ENCODE measurements at regions not wholly inside any gene's neighbourhood (a gene's known extent, or its start where the extent isn't known, plus 50 kb on each side); places are given as distances from the start of the nearest gene placed in this dataset.
"Not testable (repeated sequence)": the region's sequence is repeated elsewhere in the genome, so short reads cannot be mapped to it uniquely, and the experiment has no call there.

- no peak for TF ChIP-seq ATF2 (IDR thresholded peaks at IDR 0.05; ENCODE audit: low read length)
- no peak for TF ChIP-seq IKZF2 (IDR thresholded peaks at IDR 0.05)
- no peak for TF ChIP-seq NFYA (IDR thresholded peaks at IDR 0.05; ENCODE audit: borderline replicate concordance, low read depth, low read length)
- no peak for TF ChIP-seq CHD4 (IDR thresholded peaks at IDR 0.05)
- no peak for TF ChIP-seq MAX (IDR thresholded peaks at IDR 0.05; ENCODE audit: low read depth, low read length)
- TF ChIP-seq RELA (IDR thresholded peaks at IDR 0.05; ENCODE audit: borderline replicate concordance, partially characterized antibody), result no peak
Measured at GRCh38 chr12:105659355-105660075, 329.0 kb downstream of the C12orf75 start (continued).

- H3K27ac ChIP-seq (ENCODE audit: control insufficient read depth, insufficient read depth); H4K20me1 ChIP-seq (ENCODE audit: control insufficient read depth, insufficient read depth); H3K4me3 ChIP-seq; H3K9me3 ChIP-seq (replicated peaks; ENCODE audit: control insufficient read depth, insufficient read depth, low read length); intact Hi-C loops (cut with micrococcal nuclease; ENCODE audit: unreplicated experiment); H3K36me3 ChIP-seq (ENCODE audit: control insufficient read depth in 2 of 2, insufficient read depth in 2 of 2, low read length in 1 of 2); H3K4me1 ChIP-seq (ENCODE audit: control insufficient read depth, insufficient read depth, low read length); H3K4me2 ChIP-seq (ENCODE audit: control insufficient read depth, insufficient read depth); POLR2A ChIA-PET; ATAC-seq; RAD21 ChIA-PET (ENCODE audit: unreplicated experiment); H3K27me3 ChIP-seq (replicated peaks in 1 of 2; ENCODE audit: control insufficient read depth in 2 of 2, insufficient read depth in 2 of 2, low read length in 1 of 2); DNase-seq (ENCODE audit: low read depth, low spot score); CTCF ChIA-PET; H3K9ac ChIP-seq (ENCODE audit: control insufficient read depth, insufficient read depth, low read length); H2AFZ ChIP-seq (ENCODE audit: control insufficient read depth, low read depth, low read length); in situ Hi-C loops (cut with MboI); SMC1A ChIA-PET (ENCODE audit: uncharacterized antibody, unreplicated experiment); H3K79me2 ChIP-seq (ENCODE audit: control insufficient read depth, insufficient read depth, low read length); FAIRE-seq; BruUV-seq (replicated peaks): not testable (repeated sequence)
- WGBS (ENCODE audit: insufficient coverage, insufficient replicate concordance, low lambda C conversion rate, missing lambda C conversion rate), result 0% methylated on average over 1 of the region's 1 CpG
Measured at GRCh38 chr12:105664765-105665164, 334.3 kb downstream of the C12orf75 start.
